IMR-90 (cell line): ENCODE measurements at regions not wholly inside any gene's neighbourhood (a gene's known extent, or its start where the extent isn't known, plus 50 kb on each side); places are given as distances from the start of the nearest gene placed in this dataset.

ENCODE experiments used
- ATAC-seq: fragments of 200-7000 bp; cut with Tn5 transposase; 2 replicates; pipeline ENCODE4 v1.9.1; 2020; ENCODE audit warnings: low read depth, mild to moderate bottlenecking, moderate library complexity
- BruUV-seq: library from RNA; stranded (reverse); fragments of 400-500 nt; replicated peaks from 2 replicates; lab custom pipeline; 2021; lab: Mats Ljungman, UMichigan
- CTCF ChIA-PET: fragments of 300-600 bp; formaldehyde crosslinking; extraction: SDS; loops from one replicate; lab custom pipeline; 2021; ENCODE audit warnings: antibody characterized with exemption; lab: Yijun Ruan, JAX
- POLR2A ChIA-PET: fragments of 300-600 bp; sonication (Branson Sonifier 250); formaldehyde crosslinking; loops from one replicate; lab custom pipeline; 2022; ENCODE audit warnings: antibody characterized with exemption; ENCODE audit not compliant: unreplicated experiment; lab: Charles Lee
- DNase-seq: peaks from one replicate; pipeline ENCODE4 v3.0.0; 2013
- H2AFZ ChIP-seq: replicated peaks from 2 replicates; pipeline ENCODE3; 2013; ENCODE audit warnings: low read length, mild to moderate bottlenecking; ENCODE audit not compliant: poor library complexity
- H2AK5ac ChIP-seq: 2 replicates; pipeline ENCODE4 v1.6.1; 2013; ENCODE audit warnings: low read depth, low read length, inconsistent platforms
- H2AK9ac ChIP-seq: replicated peaks from 2 replicates; pipeline ENCODE3; 2013; ENCODE audit warnings: mild to moderate bottlenecking, low read depth, low read length, moderate library complexity; ENCODE audit not compliant: poor library complexity
- H2BK120ac ChIP-seq: 2 replicates; pipeline ENCODE4 v1.6.1; 2013; ENCODE audit warnings: low read depth, low read length, inconsistent platforms
- H2BK15ac ChIP-seq: 3 replicates; pipeline ENCODE4 v1.6.1; 2013; ENCODE audit warnings: low read depth, low read length, inconsistent platforms
- H2BK20ac ChIP-seq: 2 replicates; pipeline ENCODE4 v1.6.1; 2013; ENCODE audit warnings: low read depth, mild to moderate bottlenecking, inconsistent platforms, low read length, moderate library complexity
- H2BK5ac ChIP-seq: 2 replicates; pipeline ENCODE4 v1.6.1; 2013; ENCODE audit warnings: mild to moderate bottlenecking, low read depth, low read length, inconsistent platforms; ENCODE audit not compliant: poor library complexity, severe bottlenecking
- H3K14ac ChIP-seq: replicated peaks from 2 replicates; pipeline ENCODE4 v1.6.1; 2013; ENCODE audit warnings: low read depth, low read length, inconsistent platforms
- H3K18ac ChIP-seq: 2 replicates; pipeline ENCODE4 v1.6.1; 2013; ENCODE audit warnings: low read depth, low read length, control low read depth
- H3K23ac ChIP-seq: 2 replicates; pipeline ENCODE4 v1.6.1; 2013; ENCODE audit warnings: low read depth, low read length, inconsistent platforms
- H3K27ac ChIP-seq: 2 replicates; pipeline ENCODE4 v1.5.1; 2013; ENCODE audit warnings: mild to moderate bottlenecking, control low read depth, low read length; ENCODE audit not compliant: insufficient read depth
- H3K27me3 ChIP-seq: 2 replicates; pipeline ENCODE4 v1.6.1; 2013; ENCODE audit warnings: low read length; ENCODE audit not compliant: control insufficient read depth, insufficient read depth
- H3K36me3 ChIP-seq: 2 replicates; pipeline ENCODE4 v1.6.1; 2013; ENCODE audit warnings: low read length, mixed read lengths; ENCODE audit not compliant: control insufficient read depth, insufficient read depth
- H3K4ac ChIP-seq: 2 replicates; pipeline ENCODE4 v1.6.1; 2013; ENCODE audit warnings: low read depth, low read length, inconsistent platforms
- H3K4me1 ChIP-seq: 2 replicates; pipeline ENCODE4 v1.6.1; 2013; ENCODE audit warnings: low read length, mixed read lengths; ENCODE audit not compliant: control insufficient read depth, insufficient read depth
- H3K4me2 ChIP-seq: 2 replicates; pipeline ENCODE4 v1.6.1; 2013; ENCODE audit warnings: low read depth, mild to moderate bottlenecking, control low read depth, low read length, moderate library complexity
- H3K4me3 ChIP-seq: 2 replicates; pipeline ENCODE4 v1.5.1; 2013; ENCODE audit warnings: low read depth, mild to moderate bottlenecking, control low read depth, low read length, moderate library complexity; ENCODE audit not compliant: insufficient read depth
- H3K56ac ChIP-seq: 2 replicates; pipeline ENCODE4 v1.6.1; 2013; ENCODE audit warnings: low read length, inconsistent platforms; ENCODE audit not compliant: insufficient read depth; ENCODE audit errors: extremely low read depth
- H3K79me1 ChIP-seq, 2 experiments: 2 replicates each; pipeline ENCODE4 v1.6.1; 2013; ENCODE audit warnings: low read length in 2 of 2, inconsistent platforms in 1 of 2, low read depth in 1 of 2
- H3K9ac ChIP-seq: 2 replicates; pipeline ENCODE4 v1.6.1; 2013; ENCODE audit warnings: low read depth, low read length, control low read depth
- H3K9me1 ChIP-seq: 2 replicates; pipeline ENCODE4 v1.6.1; 2013; ENCODE audit warnings: low read length, inconsistent platforms; ENCODE audit not compliant: insufficient read depth
- H3K9me3 ChIP-seq: 2 replicates; pipeline ENCODE4 v1.6.1; 2013; ENCODE audit warnings: low read length; ENCODE audit not compliant: control insufficient read depth, insufficient read depth
- H4K20me1 ChIP-seq: 2 replicates; pipeline ENCODE4 v1.6.1; 2013; ENCODE audit warnings: low read length, inconsistent platforms; ENCODE audit not compliant: insufficient read depth
- H4K5ac ChIP-seq: 2 replicates; pipeline ENCODE4 v1.6.1; 2013; ENCODE audit warnings: mild to moderate bottlenecking, low read depth, low read length, control low read depth
- H4K8ac ChIP-seq, 2 experiments: 2 replicates each; pipeline ENCODE4 v1.6.1; 2013; ENCODE audit warnings: low read depth in 2 of 2, low read length in 2 of 2, control low read depth in 1 of 2, inconsistent platforms in 1 of 2
- H4K91ac ChIP-seq: 2 replicates; pipeline ENCODE4 v1.6.1; 2013; ENCODE audit warnings: low read depth, low read length, inconsistent platforms; ENCODE audit not compliant: insufficient read depth
- CEBPB ChIP-seq: IDR thresholded peaks from 2 replicates; pipeline ENCODE4 v1.6.1; 2012; ENCODE audit warnings: low read depth, low read length, improper control_type of control experiment
- FOS ChIP-seq: fragments of 150-350 bp; IDR thresholded peaks from 2 replicates; pipeline ENCODE4 v1.6.1; 2016; ENCODE audit warnings: low read depth, low read length
- WGBS, 2 experiments: methylation state at CpG; one replicate each; pipeline versions ENCODE4 v1.1.5 to v1.1.7; 2013; ENCODE audit warnings: missing lambda C conversion rate in 2 of 2; ENCODE audit not compliant: insufficient read length in 1 of 2; ENCODE audit errors: extremely low coverage in 2 of 2; 5-methylcytosine and 5-hydroxymethylcytosine counted together
- dilution Hi-C: fragments of 300-500 bp; cut with HindIII; formaldehyde crosslinking; loops from one replicate; pipeline ENCODE4 v1.14.3; 2018; ENCODE audit warnings: low sequenced_read_pairs; ENCODE audit not compliant: unreplicated experiment
- in situ Hi-C: fragments of 300-500 bp; cut with MboI; formaldehyde crosslinking; loops from 3 replicates; pipeline ENCODE4 v1.14.3; 2019; ENCODE audit warnings: low sequenced_read_pairs, inconsistent platforms, mixed read lengths
- intact Hi-C: fragments of 100-400 bp; cut with micrococcal nuclease; formaldehyde crosslinking; loops from 2 replicates; pipeline ENCODE4 v1.10.0; 2022
- TF ChIP-seq, protein P1 (sequence below): fragments of 150-350 bp; IDR thresholded peaks from 2 replicates; pipeline ENCODE4 v1.6.1; 2016; ENCODE audit warnings: low read depth, mild to moderate bottlenecking, low read length, moderate library complexity, borderline replicate concordance

GRCh38 chr13:40479196-40479845 lies 187.1 kb downstream of the FOXO1 start:
- Histone ChIP-seq H4K8ac (no peak overlapping the region), H3K4me3 (no peak overlapping the region), H2AK9ac (no peak overlapping the region), H3K4ac (no peak overlapping the region), H3K27me3 (peaks cover 2% of the 10 kb centered on the region; the same call in 1 of the 2 replicates), H3K27ac (no peak overlapping the region), H3K14ac (no peak overlapping the region), H2BK20ac (no peak overlapping the region), H2AK5ac (no peak overlapping the region), H3K79me1 (no peaks in the 10 kb centered on the region), H3K4me1 (no peaks in the 10 kb centered on the region), H3K4me2 (no peak overlapping the region), H2BK120ac (no peak overlapping the region), H3K56ac (no peak overlapping the region), H3K18ac (no peak overlapping the region), H3K9me3 (peaks cover 2% of the 10 kb centered on the region; the same call in 1 of the 2 replicates), H2AFZ (no peak overlapping the region), H2BK15ac (no peak overlapping the region), H3K9ac (no peak overlapping the region), H3K9me1 (no peaks in the 10 kb centered on the region), H3K36me3 (no peaks in the 10 kb centered on the region), H4K91ac (no peak overlapping the region), H4K5ac (no peak overlapping the region), H3K23ac (no peak overlapping the region), H2BK5ac (no peak overlapping the region), H4K20me1 (no peaks in the 10 kb centered on the region)
- dilution Hi-C loops (no loop called here), intact Hi-C loops (no loop called here), in situ Hi-C loops (no loop called here)
- 66% methylated on average over 2 of the region's 28 CpGs; no CpG with 5 or more reads in 1 of the 2 experiments for WGBS, 2 experiments
- ATAC-seq, result no peak
- ChIA-PET POLR2A (no interaction called here), CTCF (no interaction called here)
- BruUV-seq, result no TSS peak
- TF ChIP-seq, protein P1, sequence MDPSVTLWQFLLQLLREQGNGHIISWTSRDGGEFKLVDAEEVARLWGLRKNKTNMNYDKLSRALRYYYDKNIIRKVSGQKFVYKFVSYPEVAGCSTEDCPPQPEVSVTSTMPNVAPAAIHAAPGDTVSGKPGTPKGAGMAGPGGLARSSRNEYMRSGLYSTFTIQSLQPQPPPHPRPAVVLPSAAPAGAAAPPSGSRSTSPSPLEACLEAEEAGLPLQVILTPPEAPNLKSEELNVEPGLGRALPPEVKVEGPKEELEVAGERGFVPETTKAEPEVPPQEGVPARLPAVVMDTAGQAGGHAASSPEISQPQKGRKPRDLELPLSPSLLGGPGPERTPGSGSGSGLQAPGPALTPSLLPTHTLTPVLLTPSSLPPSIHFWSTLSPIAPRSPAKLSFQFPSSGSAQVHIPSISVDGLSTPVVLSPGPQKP, result no peak
- TF ChIP-seq FOS (no peak), CEBPB (no peak)
- no peak for DNase-seq
